ENCODE measurements at regions not wholly inside any gene's neighbourhood (a gene's known extent, or its start where the extent isn't known, plus 50 kb on each side); places are given as distances from the start of the nearest gene placed in this dataset.

- ChIA-PET POLR2A (no interaction called here), CTCF (interaction anchor here (1.4 to 2.0 kb wide), 2 partner anchors 11 to 16 kb away, joined by 6 read pairs; no protein-coding TSS in a partner anchor)
- Histone ChIP-seq H3K36me3 (ENCODE audit: control insufficient read depth in 2 of 2, extremely low read depth in 1 of 2, insufficient read depth in 2 of 2, low read length in 2 of 2) (no peaks in the 10 kb centered on the region), H3K27ac (ENCODE audit: insufficient read depth, low read depth, low read length) (no peak overlapping the region), H4K20me1 (replicated peaks; ENCODE audit: control insufficient read depth, extremely low read depth, insufficient read depth, low read length) (no peaks in the 10 kb centered on the region), H3K9ac (replicated peaks; ENCODE audit: extremely low read depth, insufficient read depth, low read length) (no peak overlapping the region), H3K4me1 (ENCODE audit: control insufficient read depth, extremely low read depth, insufficient read depth, low read length) (no peaks in the 10 kb centered on the region), H3K79me2 (ENCODE audit: control insufficient read depth, insufficient read depth, low read length) (no peaks in the 10 kb centered on the region), H3K4me3 (replicated peaks in 1 of 3; ENCODE audit: insufficient read depth in 1 of 3, low read depth in 1 of 3, low read length in 3 of 3) (no peak overlapping the region), H3K27me3 (ENCODE audit: control insufficient read depth in 2 of 2, insufficient read depth in 2 of 2, low read length in 2 of 2) (no peaks in the 10 kb centered on the region), H3K4me2 (ENCODE audit: insufficient read depth, low read length) (no peak overlapping the region), H3K9me1 (replicated peaks; ENCODE audit: control insufficient read depth, extremely low read depth, insufficient read depth, low read length) (no peaks in the 10 kb centered on the region), H3K9me3 (replicated peaks; ENCODE audit: control insufficient read depth, insufficient read depth, low read length) (no peaks in the 10 kb centered on the region), H2AFZ (ENCODE audit: low read depth, low read length) (no peak overlapping the region)
- no TSS peak for BruUV-seq (replicated peaks)
- dilution Hi-C loops (cut with MboI; ENCODE audit: extremely low pct_ligation_motif_present, low sequenced_read_pairs) (no loop called here), intact Hi-C loops (cut with micrococcal nuclease) (no loop called here)
- DNase-seq (ENCODE audit: low read depth, low spot score) = no peak
- FAIRE-seq = no peak
- TF ChIP-seq MYC (IDR thresholded peaks at IDR 0.05; ENCODE audit: low read depth, low read length) (no peak), POLR2A (IDR thresholded peaks at IDR 0.05; ENCODE audit: low read depth, low read length) (no peak), CTCF (IDR thresholded peaks at IDR 0.05; ENCODE audit: extremely low read depth in 1 of 2, insufficient read depth in 1 of 2, low read depth in 1 of 2, low read length in 2 of 2) (no peak), POLR2AphosphoS5 (IDR thresholded peaks at IDR 0.05; ENCODE audit: insufficient read depth, low read depth, low read length) (no peak), JUN (IDR thresholded peaks at IDR 0.05; ENCODE audit: borderline replicate concordance, insufficient read depth, insufficient read length, low read depth) (no peak), FOS (IDR thresholded peaks at IDR 0.05; ENCODE audit: borderline replicate concordance, insufficient read depth, low read length) (no peak), GATA2 (IDR thresholded peaks at IDR 0.05; ENCODE audit: insufficient read depth, insufficient read length, low read depth, low read length) (no peak), MAX (IDR thresholded peaks at IDR 0.05; ENCODE audit: insufficient read depth, insufficient read length) (no peak)
These were observed 510.6 kb downstream of the ARL4A start for GRCh38 chr7:13198036-13198435.

All from endothelial cell of umbilical vein (primary cell).